GM21515 (cell line): ENCODE measurements at regions not wholly inside any gene's neighbourhood (a gene's known extent, or its start where the extent isn't known, plus 50 kb on each side); places are given as distances from the start of the nearest gene placed in this dataset.

Source experiments
- ATAC-seq: cut with Tn5 transposase; IDR thresholded peaks from one replicate; pipeline ENCODE4 v1.9.1; 2021; ENCODE audit not compliant: unreplicated experiment

DNA sequence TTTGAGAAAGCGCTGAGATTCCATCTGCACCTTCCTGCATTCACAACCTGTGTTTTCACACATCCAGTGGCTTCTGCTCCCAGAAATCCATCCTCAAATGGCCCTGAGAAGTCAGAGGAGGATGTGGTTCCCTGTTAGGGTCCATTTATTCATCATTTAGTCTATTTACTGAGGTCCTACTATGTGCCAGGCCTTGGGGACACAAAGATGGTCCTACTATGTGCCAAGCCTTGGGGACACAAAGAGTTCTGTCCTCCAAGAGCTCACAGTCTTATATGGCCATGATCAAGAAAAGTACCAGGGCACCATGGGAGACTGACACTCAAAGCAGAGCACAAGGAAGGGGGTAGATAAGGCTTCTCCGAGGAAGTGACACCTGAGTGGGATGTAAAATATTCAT, 147.1 kb upstream of the ATP1B1 start:
- ATAC-seq: no peak

DNA sequence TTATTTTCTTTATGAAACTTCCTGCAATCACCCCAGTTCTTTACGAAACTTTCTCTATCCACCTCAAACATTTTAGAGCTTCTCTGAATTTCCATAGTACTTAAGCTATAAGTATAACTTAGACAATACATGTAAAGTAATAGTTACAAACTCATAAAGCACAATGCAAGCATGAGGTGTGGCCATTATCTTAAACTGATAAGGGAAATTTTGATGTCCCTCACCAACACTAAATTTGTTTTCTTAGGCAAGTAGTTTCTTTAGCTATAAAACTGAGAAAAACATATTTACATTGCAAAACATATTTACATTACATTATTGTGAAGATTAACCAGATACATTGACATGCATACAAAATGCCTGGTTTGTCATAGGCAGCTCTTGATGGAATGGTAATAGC, 146.4 kb upstream of the ATP1B1 start:
- ATAC-seq: no peak

GRCh38 chr1:168960595-168960994, 145.9 kb upstream of the ATP1B1 start:
- no peak for ATAC-seq

GRCh38 chr1:168963601-168964000, 142.9 kb upstream of the ATP1B1 start:
- no peak for ATAC-seq

- ATAC-seq: no peak
Observed at GRCh38 chr1:168964478-168964877, 142.0 kb upstream of the ATP1B1 start.

DNA sequence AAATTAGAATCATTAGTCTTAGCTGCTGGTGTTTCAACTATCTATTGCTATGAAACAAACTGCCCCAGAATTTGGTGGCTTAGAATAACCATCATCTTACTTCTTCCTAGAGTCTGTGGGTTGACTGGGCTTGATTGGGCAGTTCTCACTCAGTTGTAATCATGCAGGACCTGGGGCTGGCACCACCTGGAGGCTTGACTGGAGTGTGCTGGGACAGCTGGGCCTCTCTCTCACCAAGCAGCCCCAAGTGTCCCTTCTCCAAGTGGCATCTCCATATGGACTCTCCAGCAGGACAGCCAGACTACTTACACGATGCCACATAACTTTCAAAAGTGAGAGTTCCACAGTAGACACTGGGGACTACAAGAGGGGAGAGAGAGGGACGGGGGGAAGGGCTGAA, 140.3 kb upstream of the ATP1B1 start:
- ATAC-seq: no peak

- no peak for ATAC-seq
Observed at GRCh38 chr1:168966636-168967035, 139.9 kb upstream of the ATP1B1 start.

DNA sequence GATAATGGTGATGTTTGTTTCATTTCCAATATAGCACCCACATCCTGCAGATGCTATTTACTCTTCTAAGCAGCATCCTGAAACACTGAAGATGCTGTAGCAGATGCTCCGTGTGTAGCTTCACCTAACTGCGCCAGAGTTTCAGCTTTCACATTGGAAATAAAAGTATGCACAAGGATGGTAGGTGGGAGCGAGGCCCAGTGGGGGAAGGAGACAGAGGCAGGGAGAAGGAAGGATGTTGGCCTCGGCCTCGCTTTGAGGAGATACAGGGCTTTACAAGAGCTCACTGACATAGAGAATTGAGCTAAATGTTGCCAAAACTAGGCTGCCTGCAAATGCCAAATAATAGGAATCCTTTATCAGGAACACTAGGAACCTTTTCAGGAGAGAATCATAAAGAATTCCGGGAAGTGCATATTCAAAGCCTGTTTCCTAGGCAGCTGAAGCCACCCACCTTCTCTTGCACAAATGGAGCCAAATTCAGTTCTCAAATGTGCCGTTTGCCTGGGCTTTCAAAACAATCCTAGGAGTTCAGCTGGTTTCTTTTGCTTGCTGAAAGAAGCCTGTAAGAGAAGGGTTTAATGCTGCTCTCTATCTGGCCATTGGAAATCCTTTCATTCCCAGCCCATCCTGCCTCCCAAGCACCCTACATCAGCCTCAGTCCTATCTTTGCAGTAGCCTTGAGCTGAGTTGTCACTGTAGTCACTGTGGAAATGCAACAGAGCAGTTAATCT, 135.4 kb upstream of the ATP1B1 start:
- no peak for ATAC-seq

GRCh38 chr1:168972225-168972624, 134.3 kb upstream of the ATP1B1 start:
- no peak for ATAC-seq

GRCh38 chr1:168972887-168973286, 133.6 kb upstream of the ATP1B1 start:
- no peak for ATAC-seq

GRCh38 chr1:168974117-168974516, 132.4 kb upstream of the ATP1B1 start:
- no peak for ATAC-seq

DNA sequence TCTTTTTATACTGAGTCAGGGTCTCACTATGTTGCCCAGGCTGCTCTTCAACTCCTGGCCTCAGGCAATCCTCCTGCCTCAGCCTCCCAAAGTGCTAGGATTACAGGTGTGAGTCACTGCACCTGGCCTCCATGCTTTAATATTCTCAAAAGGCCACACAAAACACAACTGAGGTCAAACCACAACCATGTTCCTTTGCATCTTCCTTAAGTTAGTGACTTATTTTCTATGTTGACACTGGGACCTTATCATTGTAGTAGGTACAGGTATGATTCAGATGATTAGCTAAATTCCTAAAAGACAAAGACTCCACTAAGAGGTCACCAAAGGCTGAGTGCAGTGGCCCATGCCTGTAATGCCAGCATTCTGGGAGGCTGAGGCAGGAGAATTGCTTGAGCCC, 131.9 kb upstream of the ATP1B1 start:
- no peak for ATAC-seq

- no peak for ATAC-seq
Observed at GRCh38 chr1:168976267-168976666, 130.2 kb upstream of the ATP1B1 start.

- no peak for ATAC-seq
Observed at GRCh38 chr1:168977618-168978017, 128.9 kb upstream of the ATP1B1 start.

- no peak for ATAC-seq
Observed at GRCh38 chr1:168979276-168979675, 127.2 kb upstream of the ATP1B1 start.

- ATAC-seq: no peak
Observed at GRCh38 chr1:168980180-168980579, 126.3 kb upstream of the ATP1B1 start.

DNA sequence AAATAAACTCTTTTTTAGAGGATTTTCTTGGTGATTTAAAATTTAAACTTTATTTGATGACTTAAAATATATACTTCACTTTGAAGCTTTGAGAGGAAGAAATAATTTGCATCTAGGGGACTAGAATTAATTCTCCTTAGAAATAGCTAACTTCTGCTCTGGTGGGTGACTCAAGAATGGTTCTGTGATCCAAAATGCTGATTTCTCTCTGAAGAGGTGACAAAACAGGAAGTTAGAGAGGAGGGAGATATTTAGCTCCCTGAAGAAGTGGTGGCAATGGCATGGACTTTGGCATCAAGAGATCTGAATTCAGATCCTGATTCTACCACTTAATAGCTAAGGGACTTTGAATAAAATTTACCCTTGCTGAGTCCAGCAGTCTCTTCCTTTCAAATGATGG, 125.8 kb upstream of the ATP1B1 start:
- ATAC-seq: no peak

GRCh38 chr1:168982778-168983177, 123.7 kb upstream of the ATP1B1 start:
- ATAC-seq: no peak

GRCh38 chr1:168987330-168987729, 119.2 kb upstream of the ATP1B1 start:
- ATAC-seq: no peak

DNA sequence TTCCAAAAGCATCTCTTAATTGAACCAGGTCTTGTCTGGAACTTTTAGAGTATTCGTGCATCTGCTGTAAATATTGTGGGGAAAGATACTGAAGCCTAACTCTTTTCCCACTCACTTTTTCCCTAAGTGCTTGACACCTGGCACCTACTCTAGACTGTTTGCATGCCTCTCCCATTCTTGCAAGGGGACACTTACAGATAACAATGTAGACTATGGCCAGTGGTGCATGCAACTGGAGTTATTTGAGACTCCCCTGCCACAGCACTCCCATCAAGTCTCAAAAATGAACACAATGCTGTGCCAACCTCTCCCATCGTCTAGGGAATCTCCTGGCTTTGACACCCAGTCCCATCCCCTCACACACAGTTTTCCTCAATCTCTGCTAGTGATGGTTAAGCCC, 118.6 kb upstream of the ATP1B1 start:
- ATAC-seq: no peak

DNA sequence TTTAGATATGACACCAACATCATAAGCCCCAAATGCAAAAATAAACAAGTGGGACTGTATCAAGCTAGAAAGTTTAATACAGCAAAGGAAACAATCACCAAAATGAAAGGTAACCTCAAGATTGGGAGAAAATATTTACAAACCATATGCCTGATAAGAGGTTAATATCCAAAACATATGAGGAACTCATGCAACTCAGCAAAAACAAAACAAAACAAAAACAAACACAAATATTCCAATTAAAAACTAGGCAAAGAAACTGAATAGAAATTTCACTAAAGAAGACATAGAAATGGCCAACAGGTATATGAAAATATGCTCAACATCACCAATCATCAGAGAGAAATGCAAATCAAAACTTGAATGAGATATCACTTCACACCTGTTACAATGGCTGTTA, 116.5 kb upstream of the ATP1B1 start:
- no peak for ATAC-seq

DNA sequence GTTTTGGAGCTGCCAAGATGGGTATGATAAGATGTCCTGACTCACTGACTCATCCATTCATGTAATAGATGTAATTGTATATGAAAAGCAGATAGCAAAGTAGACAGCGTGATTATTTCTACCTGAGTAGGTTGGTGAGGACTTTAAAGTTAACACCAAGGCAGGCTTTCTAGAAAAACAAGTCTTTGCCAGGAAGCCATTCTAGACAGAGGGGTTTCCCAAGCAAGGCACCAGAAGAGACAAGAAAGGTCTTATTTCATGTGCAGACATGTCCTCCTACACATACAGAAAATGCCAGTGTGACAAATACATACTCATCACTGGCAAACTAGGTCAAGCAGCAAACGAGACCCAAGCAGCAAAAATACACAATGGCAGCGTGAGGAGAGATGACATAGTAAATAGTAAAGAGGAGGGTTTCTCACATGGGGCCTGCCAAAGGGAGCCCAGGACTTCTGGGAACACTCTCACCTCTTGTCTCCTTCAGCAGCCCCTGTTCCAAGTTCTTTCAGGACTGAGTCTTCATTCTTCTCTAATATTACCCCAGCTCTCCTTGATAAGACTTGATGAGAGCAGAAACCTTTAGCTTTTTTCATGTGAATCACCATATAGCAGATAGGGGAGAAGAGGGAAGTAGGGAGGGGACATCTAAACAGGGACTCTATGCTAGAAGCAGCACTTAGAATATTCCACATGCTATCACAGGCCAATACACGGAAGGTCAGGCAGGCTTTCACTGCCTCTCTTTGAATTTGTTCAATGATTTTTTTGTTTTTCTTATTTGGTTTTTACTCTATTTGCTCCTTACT, 114.6 kb upstream of the ATP1B1 start:
- ATAC-seq: no peak

GRCh38 chr1:169001353-169001752, 105.1 kb upstream of the ATP1B1 start:
- ATAC-seq: no peak
